ENCODE measurements at regions not wholly inside any gene's neighbourhood (a gene's known extent, or its start where the extent isn't known, plus 50 kb on each side); places are given as distances from the start of the nearest gene placed in this dataset.

GRCh38 chr4:59597536-59598329, 1602.4 kb upstream of the ADGRL3 start:
- TF ChIP-seq POLR2A (IDR thresholded peaks at IDR 0.05; ENCODE audit: low read length) = no peak
- TF ChIP-seq GATA1 (IDR thresholded peaks at IDR 0.05; ENCODE audit: low read depth, low read length) = no peak
- no peak for DNase-seq

GRCh38 chr4:59598330-59598618, 1601.9 kb upstream of the ADGRL3 start:
- DNase-seq = no peak
- TF ChIP-seq GATA1 (IDR thresholded peaks at IDR 0.05; ENCODE audit: low read depth, low read length) (no peak), POLR2A (IDR thresholded peaks at IDR 0.05; ENCODE audit: low read length) (no peak)

- TF ChIP-seq POLR2A (IDR thresholded peaks at IDR 0.05; ENCODE audit: low read length) (no peak), GATA1 (IDR thresholded peaks at IDR 0.05; ENCODE audit: low read depth, low read length) (no peak)
- no peak for DNase-seq
Observed at GRCh38 chr4:59608466-59608865, 1591.7 kb upstream of the ADGRL3 start.

GRCh38 chr4:59612235-59612634, 1587.9 kb upstream of the ADGRL3 start:
- DNase-seq = no peak
- TF ChIP-seq POLR2A (IDR thresholded peaks at IDR 0.05; ENCODE audit: low read length) = no peak
- no peak for TF ChIP-seq GATA1 (IDR thresholded peaks at IDR 0.05; ENCODE audit: low read depth, low read length)

GRCh38 chr4:59615316-59615715, 1584.8 kb upstream of the ADGRL3 start:
- TF ChIP-seq GATA1 (IDR thresholded peaks at IDR 0.05; ENCODE audit: low read depth, low read length) (no peak), POLR2A (IDR thresholded peaks at IDR 0.05; ENCODE audit: low read length) (no peak)
- DNase-seq = no peak

- TF ChIP-seq GATA1 (IDR thresholded peaks at IDR 0.05; ENCODE audit: low read depth, low read length) (no peak), POLR2A (IDR thresholded peaks at IDR 0.05; ENCODE audit: low read length) (no peak)
- no peak for DNase-seq
Observed at GRCh38 chr4:59629348-59629747, 1570.8 kb upstream of the ADGRL3 start.

- DNase-seq = no peak
- TF ChIP-seq GATA1 (IDR thresholded peaks at IDR 0.05; ENCODE audit: low read depth, low read length) (no peak), POLR2A (IDR thresholded peaks at IDR 0.05; ENCODE audit: low read length) (no peak)
Observed at GRCh38 chr4:59630235-59630634, 1569.9 kb upstream of the ADGRL3 start.

- TF ChIP-seq POLR2A (IDR thresholded peaks at IDR 0.05; ENCODE audit: low read length) (no peak), GATA1 (IDR thresholded peaks at IDR 0.05; ENCODE audit: low read depth, low read length) (no peak)
- DNase-seq = no peak
Observed at GRCh38 chr4:59630922-59631321, 1569.2 kb upstream of the ADGRL3 start.

GRCh38 chr4:59637596-59637995, 1562.5 kb upstream of the ADGRL3 start:
- no peak for TF ChIP-seq POLR2A (IDR thresholded peaks at IDR 0.05; ENCODE audit: low read length)
- no peak for TF ChIP-seq GATA1 (IDR thresholded peaks at IDR 0.05; ENCODE audit: low read depth, low read length)
- no peak for DNase-seq

- TF ChIP-seq GATA1 (IDR thresholded peaks at IDR 0.05; ENCODE audit: low read depth, low read length) (no peak), POLR2A (IDR thresholded peaks at IDR 0.05; ENCODE audit: low read length) (no peak)
- no peak for DNase-seq
Observed at GRCh38 chr4:59643682-59644081, 1556.4 kb upstream of the ADGRL3 start.

- no peak for DNase-seq
- no peak for TF ChIP-seq GATA1 (IDR thresholded peaks at IDR 0.05; ENCODE audit: low read depth, low read length)
- no peak for TF ChIP-seq POLR2A (IDR thresholded peaks at IDR 0.05; ENCODE audit: low read length)
Observed at GRCh38 chr4:59644765-59645164, 1555.4 kb upstream of the ADGRL3 start.

GRCh38 chr4:59646082-59646481, 1554.0 kb upstream of the ADGRL3 start:
- DNase-seq = no peak
- TF ChIP-seq POLR2A (IDR thresholded peaks at IDR 0.05; ENCODE audit: low read length) (no peak), GATA1 (IDR thresholded peaks at IDR 0.05; ENCODE audit: low read depth, low read length) (no peak)

GRCh38 chr4:59647011-59647410, 1553.1 kb upstream of the ADGRL3 start:
- DNase-seq = no peak
- TF ChIP-seq GATA1 (IDR thresholded peaks at IDR 0.05; ENCODE audit: low read depth, low read length) (no peak), POLR2A (IDR thresholded peaks at IDR 0.05; ENCODE audit: low read length) (no peak)

- no peak for DNase-seq
- TF ChIP-seq GATA1 (IDR thresholded peaks at IDR 0.05; ENCODE audit: low read depth, low read length) (no peak), POLR2A (IDR thresholded peaks at IDR 0.05; ENCODE audit: low read length) (no peak)
Observed at GRCh38 chr4:59647500-59647899, 1552.6 kb upstream of the ADGRL3 start.

GRCh38 chr4:59650861-59651260, 1549.3 kb upstream of the ADGRL3 start:
- TF ChIP-seq POLR2A (IDR thresholded peaks at IDR 0.05; ENCODE audit: low read length) (no peak), GATA1 (IDR thresholded peaks at IDR 0.05; ENCODE audit: low read depth, low read length) (no peak)
- DNase-seq = no peak

Measured in erythroblast (primary cell).